IMR-90 (cell line): ENCODE measurements at regions not wholly inside any gene's neighbourhood (a gene's known extent, or its start where the extent isn't known, plus 50 kb on each side); places are given as distances from the start of the nearest gene placed in this dataset.

Source experiments
- ATAC-seq: fragments of 200-7000 bp; cut with Tn5 transposase; 2 replicates; pipeline ENCODE4 v1.9.1; 2020; ENCODE audit warnings: low read depth, mild to moderate bottlenecking, moderate library complexity
- BruUV-seq: library from RNA; stranded (reverse); fragments of 400-500 nt; replicated peaks from 2 replicates; lab custom pipeline; 2021; lab: Mats Ljungman, UMichigan
- CTCF ChIA-PET: fragments of 300-600 bp; formaldehyde crosslinking; extraction: SDS; loops from one replicate; lab custom pipeline; 2021; ENCODE audit warnings: antibody characterized with exemption; lab: Yijun Ruan, JAX
- POLR2A ChIA-PET: fragments of 300-600 bp; sonication (Branson Sonifier 250); formaldehyde crosslinking; loops from one replicate; lab custom pipeline; 2022; ENCODE audit warnings: antibody characterized with exemption; ENCODE audit not compliant: unreplicated experiment; lab: Charles Lee
- DNase-seq: peaks from one replicate; pipeline ENCODE4 v3.0.0; 2013
- H2AFZ ChIP-seq: replicated peaks from 2 replicates; pipeline ENCODE3; 2013; ENCODE audit warnings: low read length, mild to moderate bottlenecking; ENCODE audit not compliant: poor library complexity
- H2AK5ac ChIP-seq: 2 replicates; pipeline ENCODE4 v1.6.1; 2013; ENCODE audit warnings: low read depth, low read length, inconsistent platforms
- H2AK9ac ChIP-seq: replicated peaks from 2 replicates; pipeline ENCODE3; 2013; ENCODE audit warnings: mild to moderate bottlenecking, low read depth, low read length, moderate library complexity; ENCODE audit not compliant: poor library complexity
- H2BK120ac ChIP-seq: 2 replicates; pipeline ENCODE4 v1.6.1; 2013; ENCODE audit warnings: low read depth, low read length, inconsistent platforms
- H2BK15ac ChIP-seq: 3 replicates; pipeline ENCODE4 v1.6.1; 2013; ENCODE audit warnings: low read depth, low read length, inconsistent platforms
- H2BK20ac ChIP-seq: 2 replicates; pipeline ENCODE4 v1.6.1; 2013; ENCODE audit warnings: low read depth, mild to moderate bottlenecking, inconsistent platforms, low read length, moderate library complexity
- H2BK5ac ChIP-seq: 2 replicates; pipeline ENCODE4 v1.6.1; 2013; ENCODE audit warnings: mild to moderate bottlenecking, low read depth, low read length, inconsistent platforms; ENCODE audit not compliant: poor library complexity, severe bottlenecking
- H3K14ac ChIP-seq: replicated peaks from 2 replicates; pipeline ENCODE4 v1.6.1; 2013; ENCODE audit warnings: low read depth, low read length, inconsistent platforms
- H3K18ac ChIP-seq: 2 replicates; pipeline ENCODE4 v1.6.1; 2013; ENCODE audit warnings: low read depth, low read length, control low read depth
- H3K23ac ChIP-seq: 2 replicates; pipeline ENCODE4 v1.6.1; 2013; ENCODE audit warnings: low read depth, low read length, inconsistent platforms
- H3K27ac ChIP-seq: 2 replicates; pipeline ENCODE4 v1.5.1; 2013; ENCODE audit warnings: mild to moderate bottlenecking, control low read depth, low read length; ENCODE audit not compliant: insufficient read depth
- H3K27me3 ChIP-seq: 2 replicates; pipeline ENCODE4 v1.6.1; 2013; ENCODE audit warnings: low read length; ENCODE audit not compliant: control insufficient read depth, insufficient read depth
- H3K36me3 ChIP-seq: 2 replicates; pipeline ENCODE4 v1.6.1; 2013; ENCODE audit warnings: low read length, mixed read lengths; ENCODE audit not compliant: control insufficient read depth, insufficient read depth
- H3K4ac ChIP-seq: 2 replicates; pipeline ENCODE4 v1.6.1; 2013; ENCODE audit warnings: low read depth, low read length, inconsistent platforms
- H3K4me1 ChIP-seq: 2 replicates; pipeline ENCODE4 v1.6.1; 2013; ENCODE audit warnings: low read length, mixed read lengths; ENCODE audit not compliant: control insufficient read depth, insufficient read depth
- H3K4me2 ChIP-seq: 2 replicates; pipeline ENCODE4 v1.6.1; 2013; ENCODE audit warnings: low read depth, mild to moderate bottlenecking, control low read depth, low read length, moderate library complexity
- H3K4me3 ChIP-seq: 2 replicates; pipeline ENCODE4 v1.5.1; 2013; ENCODE audit warnings: low read depth, mild to moderate bottlenecking, control low read depth, low read length, moderate library complexity; ENCODE audit not compliant: insufficient read depth
- H3K56ac ChIP-seq: 2 replicates; pipeline ENCODE4 v1.6.1; 2013; ENCODE audit warnings: low read length, inconsistent platforms; ENCODE audit not compliant: insufficient read depth; ENCODE audit errors: extremely low read depth
- H3K79me1 ChIP-seq, 2 experiments: 2 replicates each; pipeline ENCODE4 v1.6.1; 2013; ENCODE audit warnings: low read length in 2 of 2, inconsistent platforms in 1 of 2, low read depth in 1 of 2
- H3K9ac ChIP-seq: 2 replicates; pipeline ENCODE4 v1.6.1; 2013; ENCODE audit warnings: low read depth, low read length, control low read depth
- H3K9me1 ChIP-seq: 2 replicates; pipeline ENCODE4 v1.6.1; 2013; ENCODE audit warnings: low read length, inconsistent platforms; ENCODE audit not compliant: insufficient read depth
- H3K9me3 ChIP-seq: 2 replicates; pipeline ENCODE4 v1.6.1; 2013; ENCODE audit warnings: low read length; ENCODE audit not compliant: control insufficient read depth, insufficient read depth
- H4K20me1 ChIP-seq: 2 replicates; pipeline ENCODE4 v1.6.1; 2013; ENCODE audit warnings: low read length, inconsistent platforms; ENCODE audit not compliant: insufficient read depth
- H4K5ac ChIP-seq: 2 replicates; pipeline ENCODE4 v1.6.1; 2013; ENCODE audit warnings: mild to moderate bottlenecking, low read depth, low read length, control low read depth
- H4K8ac ChIP-seq, 2 experiments: 2 replicates each; pipeline ENCODE4 v1.6.1; 2013; ENCODE audit warnings: low read depth in 2 of 2, low read length in 2 of 2, control low read depth in 1 of 2, inconsistent platforms in 1 of 2
- H4K91ac ChIP-seq: 2 replicates; pipeline ENCODE4 v1.6.1; 2013; ENCODE audit warnings: low read depth, low read length, inconsistent platforms; ENCODE audit not compliant: insufficient read depth
- BHLHE40 ChIP-seq: fragments of 150-350 bp; IDR thresholded peaks from 2 replicates; pipeline ENCODE4 v1.6.1; 2016; ENCODE audit warnings: mild to moderate bottlenecking, low read depth, low read length
- CEBPB ChIP-seq: IDR thresholded peaks from 2 replicates; pipeline ENCODE4 v1.6.1; 2012; ENCODE audit warnings: low read depth, low read length, improper control_type of control experiment
- CHD1 ChIP-seq: IDR thresholded peaks from 2 replicates; pipeline ENCODE4 v1.6.1; 2012; ENCODE audit warnings: low read depth, low read length, improper control_type of control experiment
- CTCF ChIP-seq: conservative IDR thresholded peaks from 2 replicates; pipeline ENCODE4 v1.5.1; 2012; ENCODE audit warnings: mild to moderate bottlenecking, low read depth, low read length, improper control_type of control experiment
- ELK1 ChIP-seq: fragments of 150-350 bp; IDR thresholded peaks from 2 replicates; pipeline ENCODE4 v1.6.1; 2016; ENCODE audit warnings: low read depth, mild to moderate bottlenecking, low read length, moderate library complexity, borderline replicate concordance
- FOS ChIP-seq: fragments of 150-350 bp; IDR thresholded peaks from 2 replicates; pipeline ENCODE4 v1.6.1; 2016; ENCODE audit warnings: low read depth, low read length
- MAFK ChIP-seq: IDR thresholded peaks from 2 replicates; pipeline ENCODE4 v1.6.1; 2012; ENCODE audit warnings: low read depth, low read length, improper control_type of control experiment
- MAZ ChIP-seq: IDR thresholded peaks from 2 replicates; pipeline ENCODE4 v1.6.1; 2012; ENCODE audit warnings: low read depth, mild to moderate bottlenecking, low read length, improper control_type of control experiment, moderate library complexity, borderline replicate concordance
- MXI1 ChIP-seq: IDR thresholded peaks from 2 replicates; pipeline ENCODE4 v1.6.1; 2012; ENCODE audit warnings: low read depth, mild to moderate bottlenecking, low read length, moderate library complexity, borderline replicate concordance
- NFE2L2 ChIP-seq: fragments of 150-350 bp; IDR thresholded peaks from 2 replicates; pipeline ENCODE4 v1.6.1; 2016; ENCODE audit warnings: low read depth, mild to moderate bottlenecking, low read length
- POLR2A ChIP-seq: IDR thresholded peaks from 2 replicates; pipeline ENCODE4 v1.6.1; 2012; ENCODE audit warnings: mild to moderate bottlenecking, low read depth, low read length
- RAD21 ChIP-seq: IDR thresholded peaks from 2 replicates; pipeline ENCODE4 v1.6.1; 2012; ENCODE audit warnings: low read length, improper control_type of control experiment
- RCOR1 ChIP-seq: IDR thresholded peaks from 2 replicates; pipeline ENCODE4 v1.6.1; 2012; ENCODE audit warnings: mild to moderate bottlenecking, low read length, improper control_type of control experiment; ENCODE audit not compliant: insufficient replicate concordance
- RFX5 ChIP-seq: IDR thresholded peaks from 2 replicates; pipeline ENCODE4 v1.8.0; 2012; ENCODE audit warnings: low read depth, mild to moderate bottlenecking, low read length, moderate library complexity
- SMC3 ChIP-seq: fragments of 150-350 bp; IDR thresholded peaks from 2 replicates; pipeline ENCODE4 v1.6.1; 2016; ENCODE audit warnings: low read depth, mild to moderate bottlenecking, antibody characterized with exemption, low read length, moderate library complexity
- USF2 ChIP-seq: fragments of 150-350 bp; IDR thresholded peaks from 2 replicates; pipeline ENCODE4 v1.6.1; 2017; ENCODE audit warnings: mild to moderate bottlenecking, antibody characterized with exemption, low read length, low read depth
- WGBS, 2 experiments: methylation state at CpG; one replicate each; pipeline versions ENCODE4 v1.1.5 to v1.1.7; 2013; ENCODE audit warnings: missing lambda C conversion rate in 2 of 2; ENCODE audit not compliant: insufficient read length in 1 of 2; ENCODE audit errors: extremely low coverage in 2 of 2; 5-methylcytosine and 5-hydroxymethylcytosine counted together
- dilution Hi-C: fragments of 300-500 bp; cut with HindIII; formaldehyde crosslinking; loops from one replicate; pipeline ENCODE4 v1.14.3; 2018; ENCODE audit warnings: low sequenced_read_pairs; ENCODE audit not compliant: unreplicated experiment
- in situ Hi-C: fragments of 300-500 bp; cut with MboI; formaldehyde crosslinking; loops from 3 replicates; pipeline ENCODE4 v1.14.3; 2019; ENCODE audit warnings: low sequenced_read_pairs, inconsistent platforms, mixed read lengths
- intact Hi-C: fragments of 100-400 bp; cut with micrococcal nuclease; formaldehyde crosslinking; loops from 2 replicates; pipeline ENCODE4 v1.10.0; 2022

- WGBS, 2 experiments, result no CpG with 5 or more reads among the region's 3 CpGs
- H2AFZ ChIP-seq, result no peak overlapping the region
- no peak overlapping the region for H2BK20ac ChIP-seq
- H3K18ac ChIP-seq, result no peak overlapping the region
- peaks cover 5% of the 10 kb centered on the region; the same call in 1 of the 2 replicates for H3K9me3 ChIP-seq
- H3K23ac ChIP-seq, result no peak overlapping the region
- H3K27ac ChIP-seq, result no peak overlapping the region
- ChIA-PET POLR2A (no interaction called here), CTCF (interaction anchor here (0.7 kb wide), 1 partner anchor 15 kb away, joined by 3 read pairs; no protein-coding TSS in a partner anchor)
- no peak overlapping the region for H4K8ac ChIP-seq
- H2BK120ac ChIP-seq, result no peak overlapping the region
- no peak overlapping the region for H2AK9ac ChIP-seq
- no peak overlapping the region for H4K91ac ChIP-seq
- ATAC-seq (no peak), DNase-seq (no peak)
- no peak overlapping the region for H2AK5ac ChIP-seq
- in situ Hi-C loops (no loop called here), dilution Hi-C loops (no loop called here), intact Hi-C loops (no loop called here)
- no peaks in the 10 kb centered on the region for H3K27me3 ChIP-seq
- no peaks in the 10 kb centered on the region for H3K36me3 ChIP-seq
- no peaks in the 10 kb centered on the region for H3K9me1 ChIP-seq
- no peaks in the 10 kb centered on the region for H3K4me1 ChIP-seq
- H3K79me1 ChIP-seq, result no peaks in the 10 kb centered on the region
- H3K4ac ChIP-seq, result no peak overlapping the region
- BruUV-seq, result no TSS peak
- H2BK15ac ChIP-seq, result no peak overlapping the region
- H3K14ac ChIP-seq, result no peak overlapping the region
- H3K56ac ChIP-seq, result no peak overlapping the region
- no peak overlapping the region for H3K4me3 ChIP-seq
- no peak overlapping the region for H3K4me2 ChIP-seq
- H3K9ac ChIP-seq, result no peak overlapping the region
- H2BK5ac ChIP-seq, result no peak overlapping the region
- no peak overlapping the region for H4K5ac ChIP-seq
- H4K20me1 ChIP-seq, result no peaks in the 10 kb centered on the region
- TF ChIP-seq BHLHE40 (no peak), CHD1 (no peak), FOS (no peak), CTCF (no peak), RAD21 (no peak), ELK1 (no peak), CEBPB (no peak), RFX5 (no peak), MAZ (no peak), RCOR1 (no peak), USF2 (no peak), POLR2A (no peak), MAFK (no peak), NFE2L2 (no peak), MXI1 (no peak), SMC3 (no peak)
These were observed 459.9 kb upstream of the MAF start for GRCh38 chr16:80060470-80060869.
